Aorta (tissue), 5 donors: ENCODE measurements at regions not wholly inside any gene's neighbourhood (a gene's known extent, or its start where the extent isn't known, plus 50 kb on each side); places are given as distances from the start of the nearest gene placed in this dataset.

Source experiments
- ATAC-seq: fragments of 200-7000 bp; cut with Tn5 transposase; one replicate; pipeline ENCODE4 v1.9.1; 2022; ENCODE audit warnings: moderate library complexity; ENCODE audit not compliant: low FRiP score
- DNase-seq, 2 donors: peaks; one replicate each; pipeline ENCODE4 v3.0.0-alpha.2; 2020
- H3K27ac ChIP-seq, 2 donors: one replicate each; pipeline ENCODE4 v1.5.1; 2013; ENCODE audit warnings: low read length in 2 of 2, mild to moderate bottlenecking in 2 of 2, moderate library complexity in 2 of 2, control low read depth in 1 of 2, inconsistent platforms in 1 of 2, low read depth in 1 of 2
- H3K27me3 ChIP-seq, 2 donors: one replicate each; pipeline ENCODE4 v1.6.1; 2013; ENCODE audit warnings: control low read depth in 1 of 2, low read length in 1 of 2, mild to moderate bottlenecking in 1 of 2, moderate library complexity in 1 of 2; ENCODE audit not compliant: insufficient read depth in 2 of 2, control insufficient read depth in 1 of 2
- H3K36me3 ChIP-seq, 2 donors: one replicate each; pipeline ENCODE4 v1.6.1; 2013; ENCODE audit warnings: control low read depth in 1 of 2, low read length in 1 of 2, mild to moderate bottlenecking in 1 of 2; ENCODE audit not compliant: insufficient read depth in 2 of 2, control insufficient read depth in 1 of 2
- H3K4me1 ChIP-seq, 2 donors: one replicate each; pipeline ENCODE4 v1.6.1; 2013; ENCODE audit warnings: low read length in 2 of 2, control low read depth in 1 of 2, mild to moderate bottlenecking in 1 of 2, moderate library complexity in 1 of 2; ENCODE audit not compliant: insufficient read depth in 2 of 2, control insufficient read depth in 1 of 2
- H3K4me3 ChIP-seq, 2 donors: one replicate each; pipeline ENCODE4 v1.5.1; 2013; ENCODE audit warnings: low read length in 2 of 2, control low read depth in 1 of 2, mild to moderate bottlenecking in 1 of 2
- H3K9me3 ChIP-seq: one replicate; pipeline ENCODE4 v1.6.1; 2013; ENCODE audit warnings: mild to moderate bottlenecking, low read length; ENCODE audit not compliant: control insufficient read depth
- WGBS, 2 donors: extraction: QIAGEN DNeasy Blood & Tissue Kit; methylation state at CpG; one replicate each; pipeline ENCODE4 v1.1.7; 2013; 5-methylcytosine and 5-hydroxymethylcytosine counted together
- intact Hi-C, 2 donors: fragments of 100-400 bp; cut with DNase I; formaldehyde crosslinking; loops; one replicate each; pipeline versions ENCODE4 v1.14.2 to v1.15.0; 2022
- microRNA-seq, 2 donors: library from miRNA; unstranded; fragments of <30 nt; microRNA quantifications; one replicate each; pipeline ENCODE4 v1.2.0, GENCODE V29; 2020
- donor health status: healthy with polysubstance abuse.
- donor health status: Bipolar disorder and iron deficiency.
- donor health status: DM: no; HTN: no; CAD: no.
- donor health status: DM: no; HTN: no; CAD: no.
- donor health status: DM: yes; HTN: yes; CAD: no.

DNA sequence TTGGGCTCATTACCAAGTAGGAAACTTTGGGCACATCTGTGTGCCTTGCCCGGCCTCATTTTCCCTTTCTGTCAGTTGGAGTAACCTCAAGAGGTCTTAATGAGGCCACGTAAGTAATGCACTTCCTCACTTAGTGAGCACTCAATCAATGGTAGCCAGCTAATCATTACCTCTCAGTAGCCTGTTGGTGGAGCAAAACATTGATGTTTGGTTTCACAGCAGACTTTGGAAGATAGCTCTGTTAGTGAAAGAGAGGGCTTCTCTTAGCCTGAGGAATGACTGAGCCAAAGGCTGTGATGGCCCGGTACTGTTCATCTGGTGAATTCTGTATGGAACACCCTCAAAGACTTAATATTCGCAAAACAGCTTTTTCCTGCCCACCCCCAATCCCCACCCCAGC, 55.9 kb upstream of the ID4 start:
- 94 to 95% methylated on average over 4 of the region's 4 CpGs for WGBS, 2 donors
- Histone ChIP-seq H3K36me3 (no peaks in the 10 kb centered on the region), H3K9me3 (no peaks in the 10 kb centered on the region), H3K4me3 (no peak overlapping the region), H3K4me1 (no peaks in the 10 kb centered on the region), H3K27me3 (no peaks in the 10 kb centered on the region), H3K27ac (no peak overlapping the region)
- ATAC-seq: no peak
- intact Hi-C loops: loop anchor here in 1 of 2 donors (10.0 kb wide), 1 partner anchor 116 kb away; no protein-coding TSS in a partner anchor
- DNase-seq: no peak

GRCh38 chr6:19782588-19782987, 54.6 kb upstream of the ID4 start:
- intact Hi-C loops: loop anchor here in 1 of 2 donors (10.0 kb wide), 1 partner anchor 118 kb away; no protein-coding TSS in a partner anchor
- no peak for ATAC-seq
- H3K4me3 ChIP-seq: no peak overlapping the region

More at GRCh38 chr6:19782588-19782987, 54.6 kb upstream of the ID4 start:
- no peaks in the 10 kb centered on the region for H3K27me3 ChIP-seq
- no peak for DNase-seq
- WGBS, 2 donors: 91 to 94% methylated on average over 3 of the region's 3 CpGs
- no peaks in the 10 kb centered on the region for H3K9me3 ChIP-seq
- H3K4me1 ChIP-seq: no peaks in the 10 kb centered on the region
- no peak overlapping the region for H3K27ac ChIP-seq
- H3K36me3 ChIP-seq: no peaks in the 10 kb centered on the region

Small RNA genes in the stretch of these regions (microRNA-seq; reads per million reads assigned to microRNA genes)
- gene MIR548A1: 0 reads per million in 2 donors
